HEK293 (cell line): ENCODE measurements at regions not wholly inside any gene's neighbourhood (a gene's known extent, or its start where the extent isn't known, plus 50 kb on each side); places are given as distances from the start of the nearest gene placed in this dataset.

ENCODE experiments used
- CTCF ChIA-PET: fragments of 350-600 bp; formaldehyde crosslinking; extraction: SDS; loops from one replicate; lab custom pipeline; 2021; ENCODE audit warnings: antibody characterized with exemption; lab: Yijun Ruan, JAX
- POLR2A ChIA-PET: fragments of 300-600 bp; formaldehyde crosslinking; extraction: SDS; loops from one replicate; lab custom pipeline; 2020; ENCODE audit warnings: antibody characterized with exemption, inconsistent platforms; lab: Yijun Ruan, JAX
- H3K27ac ChIP-seq: fragments of 200-500 bp; sonication (Bioruptor generic); 2 replicates; pipeline ENCODE4 v1.5.1; 2014; ENCODE audit warnings: low read depth, low read length, control low read depth, inconsistent platforms; ENCODE audit errors: extremely low read depth
- H3K36me3 ChIP-seq, 2 experiments: fragments of 200-500 bp in 1 of 2; sonication (Bioruptor generic) in 1 of 2; 1 replicate in 1 of 2; 2 replicates in 1 of 2; pipeline ENCODE4 v1.5.1; 2014 to 2017; ENCODE audit warnings: inconsistent platforms in 2 of 2, low read length in 2 of 2; ENCODE audit not compliant: control insufficient read depth in 2 of 2, insufficient read depth in 1 of 2
- H3K4me1 ChIP-seq: fragments of 200-500 bp; sonication (Bioruptor generic); 2 replicates; pipeline ENCODE4 v1.5.1; 2014; ENCODE audit warnings: mild to moderate bottlenecking, low read length, inconsistent platforms; ENCODE audit not compliant: control insufficient read depth, insufficient read depth
- H3K4me3 ChIP-seq: 2 replicates; pipeline ENCODE4 v1.5.1; 2011; ENCODE audit warnings: low read depth, mild to moderate bottlenecking, control low read depth, low read length, moderate library complexity
- H3K9me3 ChIP-seq: fragments of 200-500 bp; sonication (Bioruptor generic); 2 replicates; pipeline ENCODE4 v1.5.1; 2014; ENCODE audit warnings: low read depth, low read length, inconsistent platforms; ENCODE audit not compliant: control insufficient read depth, insufficient read depth
- FEZF1 ChIP-seq: fragments of 450-650 bp; formaldehyde crosslinking; IDR thresholded peaks from 2 replicates; pipeline ENCODE4 v1.5.1; 2016; ENCODE audit warnings: missing biosample characterization, missing genetic modification characterization
- GLIS2 ChIP-seq: fragments of 450-650 bp; formaldehyde crosslinking; IDR thresholded peaks from 2 replicates; pipeline ENCODE4 v1.5.1; 2016; ENCODE audit warnings: missing biosample characterization, missing genetic modification characterization
- HOXC10 ChIP-seq: sonication (generic); formaldehyde crosslinking; IDR thresholded peaks from 2 replicates; pipeline ENCODE4 v1.8.1; 2023; ENCODE audit warnings: mild to moderate bottlenecking, missing genetic modification reagents
- KLF9 ChIP-seq: fragments of 450-650 bp; formaldehyde crosslinking; IDR thresholded peaks from 2 replicates; pipeline ENCODE4 v1.5.1; 2016; ENCODE audit warnings: missing biosample characterization, missing genetic modification characterization, low read depth
- MEIS1 ChIP-seq: sonication (generic); formaldehyde crosslinking; IDR thresholded peaks from 2 replicates; pipeline ENCODE4 v1.8.1; 2022; ENCODE audit warnings: missing genetic modification reagents, mild to moderate bottlenecking, borderline replicate concordance
- MYNN ChIP-seq: fragments of 450-650 bp; formaldehyde crosslinking; IDR thresholded peaks from 2 replicates; pipeline ENCODE4 v1.5.1; 2016; ENCODE audit warnings: missing biosample characterization, missing genetic modification characterization, borderline replicate concordance
- MZF1 ChIP-seq: fragments of 450-650 bp; formaldehyde crosslinking; IDR thresholded peaks from 2 replicates; pipeline ENCODE4 v1.5.1; 2017; ENCODE audit warnings: missing biosample characterization, missing genetic modification characterization, borderline replicate concordance
- PBX3 ChIP-seq: sonication (generic); formaldehyde crosslinking; IDR thresholded peaks from 2 replicates; pipeline ENCODE4 v1.8.1; 2022; ENCODE audit warnings: mild to moderate bottlenecking, moderate library complexity, missing genetic modification reagents
- YY2 ChIP-seq: fragments of 450-650 bp; formaldehyde crosslinking; IDR thresholded peaks from 2 replicates; pipeline ENCODE4 v1.5.1; 2016; ENCODE audit warnings: missing biosample characterization, missing genetic modification characterization
- ZBTB11 ChIP-seq: fragments of 450-650 bp; formaldehyde crosslinking; conservative IDR thresholded peaks from 2 replicates; pipeline ENCODE4 v1.5.1; 2016; ENCODE audit warnings: low read depth, missing biosample characterization, missing genetic modification characterization
- ZBTB6 ChIP-seq: fragments of 450-650 bp; formaldehyde crosslinking; IDR thresholded peaks from 2 replicates; pipeline ENCODE4 v1.5.1; 2017; ENCODE audit warnings: missing biosample characterization, missing genetic modification characterization
- ZNF121 ChIP-seq: fragments of 450-650 bp; formaldehyde crosslinking; IDR thresholded peaks from 2 replicates; pipeline ENCODE4 v1.5.1; 2016; ENCODE audit warnings: missing biosample characterization, missing genetic modification characterization
- ZNF155 ChIP-seq: fragments of 450-650 bp; formaldehyde crosslinking; IDR thresholded peaks from 2 replicates; pipeline ENCODE4 v1.5.1; 2016; ENCODE audit warnings: missing biosample characterization, missing genetic modification characterization
- ZNF175 ChIP-seq: fragments of 450-650 bp; formaldehyde crosslinking; IDR thresholded peaks from 2 replicates; pipeline ENCODE4 v1.5.1; 2016; ENCODE audit warnings: missing biosample characterization, missing genetic modification characterization
- ZNF221 ChIP-seq: fragments of 450-650 bp; formaldehyde crosslinking; IDR thresholded peaks from 2 replicates; pipeline ENCODE4 v1.5.1; 2017; ENCODE audit warnings: missing biosample characterization, missing genetic modification characterization, borderline replicate concordance
- ZNF311 ChIP-seq: fragments of 450-650 bp; formaldehyde crosslinking; IDR thresholded peaks from 2 replicates; pipeline ENCODE4 v1.5.1; 2017; ENCODE audit warnings: missing biosample characterization, missing genetic modification characterization, borderline replicate concordance
- ZNF37A ChIP-seq: fragments of 450-650 bp; IDR thresholded peaks from 2 replicates; pipeline ENCODE4 v1.5.1; 2018; ENCODE audit warnings: missing biosample characterization, missing genetic modification characterization
- ZNF473 ChIP-seq: fragments of 450-650 bp; formaldehyde crosslinking; IDR thresholded peaks from 2 replicates; pipeline ENCODE4 v1.5.1; 2017; ENCODE audit warnings: missing biosample characterization, missing genetic modification characterization
- ZNF501 ChIP-seq: fragments of 450-650 bp; formaldehyde crosslinking; IDR thresholded peaks from 2 replicates; pipeline ENCODE4 v1.5.1; 2016; ENCODE audit warnings: missing biosample characterization, missing genetic modification characterization
- ZNF580 ChIP-seq: fragments of 450-650 bp; formaldehyde crosslinking; IDR thresholded peaks from 2 replicates; pipeline ENCODE4 v1.5.1; 2016; ENCODE audit warnings: missing biosample characterization, missing genetic modification characterization
- ZNF629 ChIP-seq: fragments of 450-650 bp; formaldehyde crosslinking; IDR thresholded peaks from 2 replicates; pipeline ENCODE4 v1.5.1; 2017; ENCODE audit warnings: missing biosample characterization, missing genetic modification characterization
- ZNF660 ChIP-seq: fragments of 450-650 bp; IDR thresholded peaks from 2 replicates; pipeline ENCODE4 v1.5.1; 2018; ENCODE audit warnings: missing biosample characterization, mild to moderate bottlenecking, missing genetic modification characterization
- ZNF670 ChIP-seq: fragments of 450-650 bp; formaldehyde crosslinking; IDR thresholded peaks from 2 replicates; pipeline ENCODE4 v1.5.1; 2016; ENCODE audit warnings: missing biosample characterization, missing genetic modification characterization, low read depth
- ZNF707 ChIP-seq: fragments of 450-650 bp; formaldehyde crosslinking; IDR thresholded peaks from 2 replicates; pipeline ENCODE4 v1.5.1; 2016; ENCODE audit warnings: missing biosample characterization, missing genetic modification characterization

- no peaks in the 10 kb centered on the region for H3K36me3 ChIP-seq
- TF ChIP-seq ZNF37A (no peak), ZNF629 (tag by site-specific recombination) (no peak), ZBTB11 (tag by site-specific recombination) (no peak), ZNF175 (no peak), ZNF707 (no peak), ZNF501 (tag by site-specific recombination) (no peak), GLIS2 (tag by site-specific recombination) (no peak), ZBTB6 (tag by site-specific recombination) (no peak), MYNN (no peak), PBX3 (CRISPR knock-in tag) (no peak), ZNF473 (tag by site-specific recombination) (no peak), ZNF580 (tag by site-specific recombination) (no peak), ZNF311 (no peak), ZNF121 (tag by site-specific recombination) (no peak)
- TF ChIP-seq, all 188 proteins: peak for 0
- ChIA-PET CTCF (interaction anchor here (0.6 kb wide), 1 partner anchor 195 kb away, joined by 4 read pairs; no protein-coding TSS in a partner anchor), POLR2A (no interaction called here)
- no peak overlapping the region for H3K27ac ChIP-seq
- no peaks in the 10 kb centered on the region for H3K9me3 ChIP-seq
- H3K4me3 ChIP-seq: no peak overlapping the region
- no peaks in the 10 kb centered on the region for H3K4me1 ChIP-seq
These were observed 849.2 kb downstream of the KCNMA1 start for GRCh38 chr10:76788452-76788811.

- CTCF ChIA-PET: interaction anchor here (0.6 kb wide), 2 partner anchors 13 to 196 kb away, joined by 3 to 4 read pairs; no protein-coding TSS in a partner anchor
These were observed 849.7 kb downstream of the KCNMA1 start for GRCh38 chr10:76787746-76788451.

More at GRCh38 chr10:76787746-76788451, 849.7 kb downstream of the KCNMA1 start:
- POLR2A ChIA-PET: no interaction called here
- TF ChIP-seq HOXC10 (CRISPR knock-in tag) (no peak), ZNF670 (tag by site-specific recombination) (no peak), KLF9 (no peak), YY2 (no peak), ZNF221 (no peak), MZF1 (no peak), FEZF1 (tag by site-specific recombination) (no peak), ZNF660 (tag by site-specific recombination) (no peak), ZNF629 (tag by site-specific recombination) (no peak), ZNF473 (tag by site-specific recombination) (no peak), MEIS1 (CRISPR knock-in tag) (no peak), ZNF155 (no peak)
- Histone ChIP-seq H3K9me3 (no peaks in the 10 kb centered on the region), H3K27ac (no peak overlapping the region), H3K4me1 (no peaks in the 10 kb centered on the region), H3K36me3 (no peaks in the 10 kb centered on the region), H3K4me3 (no peak overlapping the region)
